Natural killer cell (primary cell): ENCODE measurements at regions not wholly inside any gene's neighbourhood (a gene's known extent, or its start where the extent isn't known, plus 50 kb on each side); places are given as distances from the start of the nearest gene placed in this dataset.

Experiments
- ATAC-seq, 3 donors: fragments of 150-1000 bp in 2 of 3; fragments of 200-7000 bp in 1 of 3; cut with Tn5 transposase; 1 replicate in 1 of 3; 2 replicates in 2 of 3; pipeline ENCODE4 v1.10.0; 2021; ENCODE audit warnings: mild to moderate bottlenecking in 2 of 3, moderate library complexity in 2 of 3
- DNase-seq, 2 donors: peaks; one replicate each; pipeline versions ENCODE4 v3.0.0 to v3.0.0-alpha.2; 2013 to 2021; ENCODE audit warnings: mixed read lengths in 1 of 2
- H3K27ac ChIP-seq: one replicate; pipeline ENCODE4 v1.5.1; 2013; ENCODE audit warnings: mild to moderate bottlenecking, low read length
- H3K27me3 ChIP-seq: one replicate; pipeline ENCODE4 v1.6.1; 2013; ENCODE audit warnings: low read length; ENCODE audit not compliant: control insufficient read depth, insufficient read depth
- H3K36me3 ChIP-seq: one replicate; pipeline ENCODE4 v1.6.1; 2013; ENCODE audit warnings: low read length; ENCODE audit not compliant: control insufficient read depth, insufficient read depth
- H3K4me1 ChIP-seq: one replicate; pipeline ENCODE4 v1.6.1; 2013; ENCODE audit warnings: low read length; ENCODE audit not compliant: control insufficient read depth, insufficient read depth
- H3K4me3 ChIP-seq: one replicate; pipeline ENCODE4 v1.5.1; 2013; ENCODE audit warnings: low read length
- H3K9me3 ChIP-seq: one replicate; pipeline ENCODE4 v1.6.1; 2013; ENCODE audit warnings: low read length; ENCODE audit not compliant: control insufficient read depth, insufficient read depth
- H3K27ac Mint-ChIP-seq, 2 donors: one replicate each; pipeline ENCODE4 v1.8.0; 2022; ENCODE audit warnings: mild to moderate bottlenecking in 2 of 2, mixed read lengths in 2 of 2, moderate library complexity in 1 of 2
- H3K27me3 Mint-ChIP-seq, 2 donors: one replicate each; pipeline ENCODE4 v1.8.0; 2022; ENCODE audit warnings: low read depth in 2 of 2, mixed read lengths in 2 of 2
- H3K36me3 Mint-ChIP-seq: one replicate; pipeline ENCODE4 v1.8.0; 2022; ENCODE audit warnings: mixed read lengths
- H3K4me1 Mint-ChIP-seq, 2 donors: one replicate each; pipeline ENCODE4 v1.8.0; 2022; ENCODE audit warnings: mixed read lengths in 2 of 2
- H3K4me3 Mint-ChIP-seq: one replicate; pipeline ENCODE4 v1.8.0; 2022; ENCODE audit warnings: mild to moderate bottlenecking, moderate library complexity, mixed read lengths
- H3K9me3 Mint-ChIP-seq, 2 donors: one replicate each; pipeline ENCODE4 v1.8.0; 2022; ENCODE audit warnings: mixed read lengths in 2 of 2
- WGBS: methylation state at CpG from one replicate; pipeline ENCODE4 v1.1.7; 2013; ENCODE audit warnings: missing lambda C conversion rate; ENCODE audit not compliant: insufficient coverage; 5-methylcytosine and 5-hydroxymethylcytosine counted together
- intact Hi-C: fragments of 100-400 bp; cut with micrococcal nuclease; formaldehyde crosslinking; loops from one replicate; pipeline ENCODE4 v1.14.2; 2022
- TF ChIP-seq, protein P1 (sequence below): fragments of 200-600 bp; IDR thresholded peaks from one replicate; pipeline ENCODE4 v1.8.0; 2022; ENCODE audit warnings: antibody characterized with exemption

DNA sequence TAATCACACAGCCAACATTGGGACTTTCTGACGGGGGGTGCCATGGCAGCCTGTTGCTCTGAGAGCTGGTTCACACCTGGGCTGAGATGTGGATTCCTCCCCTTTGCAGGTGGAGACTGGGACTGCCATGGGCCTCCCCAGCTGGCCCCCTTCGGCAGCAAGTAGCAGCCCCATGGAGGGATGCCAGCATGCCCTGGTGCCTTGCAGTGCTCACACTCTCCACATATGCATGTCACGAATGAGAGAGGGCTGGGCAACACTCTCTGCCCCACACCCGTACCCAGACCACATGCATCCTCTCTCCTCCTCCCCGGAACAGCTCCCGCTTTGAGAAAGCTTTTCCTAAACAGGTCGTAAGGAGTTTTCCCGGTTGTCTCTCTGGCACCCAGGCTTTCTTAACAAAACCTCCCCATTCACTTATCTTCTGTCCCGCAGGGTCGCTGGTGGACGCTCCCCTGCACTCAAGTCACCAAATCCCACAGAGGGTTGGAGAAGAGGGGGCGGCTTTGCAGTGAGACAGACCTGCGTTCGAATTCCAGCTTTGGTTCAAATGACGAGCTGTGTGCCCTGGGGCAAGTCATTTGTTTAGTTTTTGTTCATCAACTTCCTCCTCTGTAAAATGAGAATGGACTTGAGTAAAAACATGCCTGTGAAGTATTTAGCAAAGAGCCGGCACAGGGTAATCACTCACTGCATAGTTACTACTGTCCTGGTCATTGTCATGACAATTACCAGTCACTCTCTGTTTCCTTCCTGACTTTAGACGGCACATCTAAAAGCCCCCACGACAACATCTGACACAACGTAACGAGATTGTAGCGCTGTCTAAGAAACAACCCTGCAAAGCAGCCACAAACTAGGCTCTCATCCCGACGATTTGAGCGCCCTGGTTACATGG lies 231.3 kb upstream of the B3GAT1 start:
- peaks cover 0 to 7% of the 10 kb centered on the region in 2 donors for H3K4me1 Mint-ChIP-seq
- no peak for ATAC-seq

DNA sequence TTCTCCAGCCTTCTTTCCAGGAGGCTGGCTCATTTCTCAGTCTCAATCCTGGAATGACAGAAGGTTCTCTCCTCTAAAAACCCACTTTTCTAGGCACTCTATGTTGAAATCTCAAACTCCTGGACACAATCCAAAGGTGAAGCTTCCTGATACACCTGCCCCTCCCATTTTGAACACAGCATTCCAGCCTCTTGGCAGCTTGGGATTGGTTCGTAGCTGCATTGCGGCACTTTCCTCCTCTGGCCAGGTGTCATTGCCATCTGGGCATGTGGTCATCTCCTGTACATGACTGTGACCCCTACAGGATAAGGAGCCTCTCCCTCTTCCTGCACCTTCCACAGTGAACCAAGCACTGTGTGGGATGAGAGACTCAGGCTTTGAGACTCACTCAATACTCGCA lies 230.2 kb upstream of the B3GAT1 start:
- Mint-ChIP-seq H3K9me3 (no peaks in the 10 kb centered on the region), H3K27me3 (peaks cover 21 to 47% of the 10 kb centered on the region in 2 donors), H3K36me3 (no peaks in the 10 kb centered on the region), H3K4me1 (peaks cover 0 to 7% of the 10 kb centered on the region in 2 donors), H3K27ac (no peak overlapping the region), H3K4me3 (no peak overlapping the region)
- no peak overlapping the region for H3K27ac ChIP-seq
- no peaks in the 10 kb centered on the region for H3K36me3 ChIP-seq
- intact Hi-C loops: no loop called here
- no peaks in the 10 kb centered on the region for H3K4me1 ChIP-seq
- DNase-seq: no peak
- WGBS: 89% methylated on average over 3 of the region's 3 CpGs
- no peak for ATAC-seq
- TF ChIP-seq, protein P1, sequence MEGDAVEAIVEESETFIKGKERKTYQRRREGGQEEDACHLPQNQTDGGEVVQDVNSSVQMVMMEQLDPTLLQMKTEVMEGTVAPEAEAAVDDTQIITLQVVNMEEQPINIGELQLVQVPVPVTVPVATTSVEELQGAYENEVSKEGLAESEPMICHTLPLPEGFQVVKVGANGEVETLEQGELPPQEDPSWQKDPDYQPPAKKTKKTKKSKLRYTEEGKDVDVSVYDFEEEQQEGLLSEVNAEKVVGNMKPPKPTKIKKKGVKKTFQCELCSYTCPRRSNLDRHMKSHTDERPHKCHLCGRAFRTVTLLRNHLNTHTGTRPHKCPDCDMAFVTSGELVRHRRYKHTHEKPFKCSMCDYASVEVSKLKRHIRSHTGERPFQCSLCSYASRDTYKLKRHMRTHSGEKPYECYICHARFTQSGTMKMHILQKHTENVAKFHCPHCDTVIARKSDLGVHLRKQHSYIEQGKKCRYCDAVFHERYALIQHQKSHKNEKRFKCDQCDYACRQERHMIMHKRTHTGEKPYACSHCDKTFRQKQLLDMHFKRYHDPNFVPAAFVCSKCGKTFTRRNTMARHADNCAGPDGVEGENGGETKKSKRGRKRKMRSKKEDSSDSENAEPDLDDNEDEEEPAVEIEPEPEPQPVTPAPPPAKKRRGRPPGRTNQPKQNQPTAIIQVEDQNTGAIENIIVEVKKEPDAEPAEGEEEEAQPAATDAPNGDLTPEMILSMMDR: no peak
- no peak overlapping the region for H3K4me3 ChIP-seq
- peaks cover 3% of the 10 kb centered on the region for H3K27me3 ChIP-seq
- H3K9me3 ChIP-seq: no peaks in the 10 kb centered on the region

More for the DNA sequence above, 231.3 kb upstream of the B3GAT1 start:
- no peak overlapping the region for H3K4me3 Mint-ChIP-seq
- intact Hi-C loops: no loop called here
- peaks cover 24 to 45% of the 10 kb centered on the region in 2 donors for H3K27me3 Mint-ChIP-seq
- no peak overlapping the region for H3K27ac ChIP-seq
- 62% methylated on average over 24 of the region's 24 CpGs for WGBS
- peaks cover 3% of the 10 kb centered on the region for H3K27me3 ChIP-seq
- H3K4me1 ChIP-seq: no peaks in the 10 kb centered on the region
- H3K27ac Mint-ChIP-seq: no peak overlapping the region
- no peaks in the 10 kb centered on the region for H3K9me3 Mint-ChIP-seq
- peak in 1 of 2 donors; percentile 0 for DNase-seq
- no peak overlapping the region for H3K4me3 ChIP-seq
- H3K9me3 ChIP-seq: no peaks in the 10 kb centered on the region
- TF ChIP-seq, protein P1: no peak
- no peaks in the 10 kb centered on the region for H3K36me3 ChIP-seq
- no peaks in the 10 kb centered on the region for H3K36me3 Mint-ChIP-seq

GRCh38 chr11:134640971-134641968 lies 229.2 kb upstream of the B3GAT1 start:
- H3K4me3 ChIP-seq: no peak overlapping the region
- intact Hi-C loops: no loop called here
- ATAC-seq (no peak), DNase-seq (no peak)
- H3K27ac ChIP-seq: no peak overlapping the region
- Mint-ChIP-seq H3K4me3 (no peak overlapping the region), H3K27ac (no peak overlapping the region), H3K9me3 (no peaks in the 10 kb centered on the region), H3K4me1 (no peaks in the 10 kb centered on the region), H3K27me3 (peaks cover 23 to 47% of the 10 kb centered on the region in 2 donors), H3K36me3 (no peaks in the 10 kb centered on the region)
- peaks cover 3% of the 10 kb centered on the region for H3K27me3 ChIP-seq
- no peaks in the 10 kb centered on the region for H3K4me1 ChIP-seq
- 78% methylated on average over 17 of the region's 17 CpGs for WGBS
- TF ChIP-seq, protein P1: no peak
- H3K9me3 ChIP-seq: no peaks in the 10 kb centered on the region
- no peaks in the 10 kb centered on the region for H3K36me3 ChIP-seq
